HUDEP-2 (cell line): ENCODE measurements at regions not wholly inside any gene's neighbourhood (a gene's known extent, or its start where the extent isn't known, plus 50 kb on each side); places are given as distances from the start of the nearest gene placed in this dataset.

Source experiments
- DNase-seq, 76 experiments: peaks; one replicate each; lab custom pipeline; 2025; ENCODE audit not compliant: unreplicated experiment in 76 of 76; lab: John Stamatoyannopoulos, UW

- no peak for DNase-seq
Measured at GRCh38 chr5:34480810-34481528, 175.2 kb upstream of the RAI14 start.

GRCh38 chr5:34483442-34484033 lies 172.6 kb upstream of the RAI14 start:
- DNase-seq, result no peak

DNA sequence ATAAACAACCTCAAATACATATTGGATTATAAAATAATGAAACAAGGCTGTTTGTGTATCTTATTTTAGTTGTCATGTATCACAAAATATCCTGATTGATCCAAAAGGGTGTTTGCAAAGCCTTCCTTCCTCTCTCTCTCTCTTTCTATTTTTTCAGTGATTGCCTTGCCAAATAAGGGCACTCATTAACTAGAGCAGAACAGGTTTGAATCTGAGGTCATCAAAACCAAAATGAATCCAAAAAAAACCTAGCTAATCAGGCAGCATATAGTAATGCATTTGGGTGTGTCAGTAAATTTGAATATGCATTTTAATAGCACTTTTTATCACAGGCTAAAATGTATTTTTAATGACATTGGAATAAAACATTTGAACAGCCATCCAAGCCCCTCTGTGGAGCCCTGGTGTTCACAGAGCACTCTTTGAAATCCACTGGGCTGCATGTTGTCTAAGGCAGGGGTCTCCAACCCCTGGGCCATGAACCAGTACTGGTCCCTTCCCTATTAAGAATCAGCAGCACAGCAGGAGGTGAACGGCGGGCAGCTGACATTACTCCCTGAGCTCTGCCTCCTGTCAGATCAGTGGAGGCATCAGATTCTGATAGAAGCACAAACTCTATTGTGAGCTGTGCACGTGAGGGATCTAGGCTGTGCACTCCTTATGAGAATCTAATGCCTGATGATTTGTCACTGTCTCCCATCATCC lies 171.8 kb upstream of the RAI14 start:
- DNase-seq, result no peak

GRCh38 chr5:34485768-34486030 lies 170.4 kb upstream of the RAI14 start:
- no peak for DNase-seq

- peak in 57 of 76 experiments; percentile 2 to 63 (median 25) for DNase-seq
Measured at GRCh38 chr5:34486160-34486848, 169.8 kb upstream of the RAI14 start.

GRCh38 chr5:34486849-34487158 lies 169.3 kb upstream of the RAI14 start:
- no peak for DNase-seq

GRCh38 chr5:34487159-34487879 lies 168.8 kb upstream of the RAI14 start:
- DNase-seq, result no peak

GRCh38 chr5:34487956-34488355 lies 168.2 kb upstream of the RAI14 start:
- DNase-seq, result no peak

GRCh38 chr5:34488984-34489383 lies 167.1 kb upstream of the RAI14 start:
- DNase-seq, result no peak

DNA sequence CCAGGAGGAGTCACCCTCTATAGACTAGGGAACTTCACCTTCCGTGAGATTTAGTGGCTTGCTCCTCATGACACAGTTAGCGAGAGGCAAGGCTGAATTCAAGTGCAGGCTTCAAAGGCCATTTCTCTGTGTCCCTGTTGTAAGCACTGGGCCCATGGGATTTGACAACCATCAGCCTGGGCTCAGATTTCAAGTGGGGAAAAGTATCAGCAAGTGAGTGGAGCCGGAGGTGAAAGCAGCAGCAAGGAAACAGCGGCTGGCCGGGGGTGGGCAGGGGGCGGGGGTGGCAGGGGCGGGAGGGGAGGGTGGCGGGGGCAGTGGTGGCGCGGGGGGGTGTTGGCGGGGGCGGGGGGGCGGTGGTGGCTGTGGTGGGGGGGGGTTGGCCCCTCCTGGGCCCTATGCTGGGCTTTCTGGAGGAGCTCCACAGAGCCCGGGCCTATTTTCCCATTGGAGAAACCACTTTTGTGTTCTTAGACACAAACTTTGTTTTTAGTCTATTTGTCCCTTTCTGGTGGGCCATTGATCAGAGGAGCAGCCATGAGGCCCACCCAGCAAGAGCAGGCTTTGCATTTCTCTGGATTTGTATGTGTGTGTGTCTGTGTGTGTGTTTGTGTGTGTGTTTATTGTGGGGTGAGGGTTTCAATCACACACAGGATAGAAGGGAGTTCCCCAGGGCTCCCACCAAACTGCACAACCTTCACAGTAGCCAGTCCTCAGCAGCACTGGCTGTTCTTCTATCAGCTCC lies 165.4 kb upstream of the RAI14 start:
- DNase-seq, result no peak

- no peak for DNase-seq
Measured at GRCh38 chr5:34491251-34491620, 164.9 kb upstream of the RAI14 start.

DNA sequence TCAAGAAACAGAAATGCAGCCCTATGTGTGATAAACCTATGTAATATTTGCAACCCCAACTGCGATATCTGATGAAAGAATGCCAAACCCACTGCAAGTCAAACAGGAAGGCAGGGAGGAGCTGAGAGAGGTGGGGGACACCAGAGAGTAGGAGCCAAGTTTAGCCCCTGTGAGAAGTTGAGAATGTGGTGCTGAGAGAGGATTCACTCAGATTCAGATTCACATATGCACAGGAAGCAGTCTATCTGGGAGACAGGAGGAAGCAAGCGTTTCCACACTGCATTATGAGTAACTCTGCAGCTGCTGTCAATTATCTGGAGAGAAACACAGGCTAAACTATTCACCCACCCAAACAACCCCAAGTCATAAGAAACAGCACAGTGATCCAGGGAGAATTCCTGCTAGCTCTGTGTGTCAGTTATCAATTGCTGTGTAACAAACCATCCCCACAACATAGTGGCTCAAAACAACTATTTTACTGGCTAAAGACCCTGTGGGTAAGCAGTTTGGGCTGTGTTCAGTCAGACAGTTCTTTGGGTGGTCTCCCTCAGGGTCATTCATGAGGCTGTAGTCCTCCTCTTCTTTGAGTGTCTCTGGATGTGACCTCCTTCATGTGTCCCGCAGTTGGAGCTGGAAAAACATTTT lies 161.9 kb upstream of the RAI14 start:
- DNase-seq, result no peak

DNA sequence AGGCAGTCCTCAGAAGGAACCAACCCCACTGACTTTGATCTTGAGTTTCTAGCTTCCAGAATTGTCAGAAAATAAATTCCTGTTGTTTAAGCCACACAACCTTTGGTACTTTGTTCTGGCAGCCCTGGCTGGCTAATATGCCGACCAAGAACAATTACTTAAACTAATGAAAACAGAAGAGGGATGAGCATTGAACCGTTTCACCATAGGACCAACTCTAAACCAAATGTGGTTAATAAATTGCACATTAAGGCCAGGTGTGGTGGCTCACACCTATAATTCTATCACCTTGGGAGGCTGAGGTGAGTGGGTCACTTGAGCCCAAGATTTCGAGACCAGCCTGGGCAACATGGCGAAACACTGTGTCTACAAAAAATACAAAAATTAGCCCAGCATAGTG lies 160.9 kb upstream of the RAI14 start:
- no peak for DNase-seq

DNA sequence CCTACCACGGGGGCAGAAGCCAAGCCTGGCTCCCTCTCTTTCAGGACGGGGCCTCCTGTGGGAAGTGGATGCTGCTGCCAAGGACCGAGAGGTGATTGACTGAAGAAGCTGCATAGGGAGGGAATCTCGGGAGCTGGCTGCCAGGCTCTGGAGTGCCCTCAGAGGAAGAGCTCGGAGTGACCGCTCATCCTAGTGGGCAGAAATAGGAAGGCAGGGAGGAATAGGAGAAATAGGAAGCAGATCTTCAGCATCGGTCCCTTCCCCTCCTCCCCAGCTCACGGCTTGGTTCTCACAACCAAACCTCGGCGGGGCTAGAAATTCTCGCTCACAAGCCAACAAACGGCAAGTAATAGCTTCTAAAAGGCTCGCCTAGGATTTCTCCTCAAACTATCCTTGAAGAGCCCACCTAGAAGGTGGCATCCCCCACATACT lies 159.9 kb upstream of the RAI14 start:
- no peak for DNase-seq

DNA sequence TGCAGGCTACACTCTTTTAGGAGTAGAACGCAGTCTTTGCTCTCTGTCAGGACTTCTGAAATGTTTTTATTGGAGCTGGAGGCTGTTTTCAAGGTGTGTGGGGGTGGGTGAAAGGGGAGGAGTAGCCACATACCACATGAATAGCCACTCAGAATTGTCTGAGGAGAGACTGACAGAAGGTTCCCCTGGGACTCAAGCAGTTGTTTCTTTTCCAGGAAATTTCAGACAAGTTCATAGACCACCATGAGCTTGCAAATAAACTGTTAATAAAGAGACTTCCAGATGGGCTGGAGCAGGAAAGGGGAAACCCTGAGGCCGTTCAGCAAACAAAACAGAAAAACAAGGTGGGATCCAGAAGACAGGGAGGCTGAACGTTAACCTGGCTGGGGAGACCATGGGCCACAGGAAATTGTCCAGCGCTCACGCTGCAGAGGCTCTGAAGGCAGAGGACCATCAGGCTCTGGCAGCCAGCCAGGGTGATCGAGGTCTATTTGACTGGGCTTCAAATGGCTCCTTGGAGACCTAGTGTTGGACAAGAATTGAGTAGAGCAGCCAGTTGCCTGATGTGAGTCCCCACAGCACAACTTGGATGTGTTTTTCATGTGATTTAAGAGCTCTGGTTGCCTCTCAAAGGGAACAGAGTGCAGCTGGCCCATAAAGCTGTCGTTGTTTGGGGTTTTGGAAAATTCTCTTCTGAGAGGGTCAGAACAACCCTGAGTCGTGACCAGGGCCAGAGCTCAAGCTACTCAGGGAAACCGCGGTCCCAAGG lies 159.2 kb upstream of the RAI14 start:
- no peak for DNase-seq

DNA sequence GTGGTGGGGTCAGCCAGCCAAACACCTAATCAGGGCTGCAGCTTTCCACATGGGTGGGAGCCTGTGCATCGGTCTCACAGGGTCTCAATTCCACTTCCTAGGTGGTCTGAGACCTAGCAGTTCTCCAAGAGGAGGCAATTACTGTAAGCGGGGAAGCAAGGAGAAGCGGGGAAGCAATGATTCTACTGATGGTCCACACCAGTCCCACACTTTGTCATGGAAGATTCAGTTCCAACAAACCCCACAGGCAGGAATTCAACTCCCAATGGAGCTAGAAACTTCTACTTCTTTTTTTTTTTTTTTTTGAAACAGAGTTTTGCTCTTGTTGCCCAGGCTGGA lies 158.7 kb upstream of the RAI14 start:
- DNase-seq, result no peak

GRCh38 chr5:34498572-34498971 lies 157.6 kb upstream of the RAI14 start:
- no peak for DNase-seq

GRCh38 chr5:34499001-34499734 lies 157.0 kb upstream of the RAI14 start:
- DNase-seq, result no peak
